ENCODE measurements at regions not wholly inside any gene's neighbourhood (a gene's known extent, or its start where the extent isn't known, plus 50 kb on each side); places are given as distances from the start of the nearest gene placed in this dataset.

- TF ChIP-seq CTCF (IDR thresholded peaks at IDR 0.05; ENCODE audit: poor library complexity) (no peak), EZH2phosphoT487 (IDR thresholded peaks at IDR 0.05; ENCODE audit: low read depth, severe bottlenecking, unreplicated experiment) (no peak), EZH2 (IDR thresholded peaks at IDR 0.05; ENCODE audit: borderline replicate concordance) (no peak)
Measured at GRCh38 chr7:86995814-86996213, 63.6 kb downstream of the ELAPOR2 start.
